Hematopoietic multipotent progenitor cell treated with erythropoietin and hydrocortisone succinate and interleukin-3 and kit ligand, for 4 days (in vitro differentiated cells): ENCODE measurements at regions not wholly inside any gene's neighbourhood (a gene's known extent, or its start where the extent isn't known, plus 50 kb on each side); places are given as distances from the start of the nearest gene placed in this dataset.
"Not testable (repeated sequence)": the region's sequence is repeated elsewhere in the genome, so short reads cannot be mapped to it uniquely, and the experiment has no call there.

Source experiments
- DNase-seq: peaks from one replicate; pipeline ENCODE4 v3.0.0-alpha.2; 2015

GRCh38 chr20:26373066-26373465 is 676.4 kb upstream of the ZNF337 start:
- not testable (repeated sequence) for DNase-seq

- no peak for DNase-seq
Observed at GRCh38 chr20:26354511-26354910, 657.9 kb upstream of the ZNF337 start.

- DNase-seq = no peak
Observed at GRCh38 chr20:26347396-26347795, 650.7 kb upstream of the ZNF337 start.

- not testable (repeated sequence) for DNase-seq
Observed at GRCh38 chr20:26340460-26341065, 643.9 kb upstream of the ZNF337 start.

- no peak for DNase-seq
Observed at GRCh38 chr20:26324177-26324576, 627.5 kb upstream of the ZNF337 start.

GRCh38 chr20:26315054-26315453 is 618.4 kb upstream of the ZNF337 start:
- DNase-seq = no peak

- DNase-seq = not testable (repeated sequence)
Observed at GRCh38 chr20:26309720-26310119, 613.1 kb upstream of the ZNF337 start.

- DNase-seq = no peak
Observed at GRCh38 chr20:26308961-26309360, 612.3 kb upstream of the ZNF337 start.

- no peak for DNase-seq
Observed at GRCh38 chr20:26295006-26295405, 598.4 kb upstream of the ZNF337 start.

- not testable (repeated sequence) for DNase-seq
Observed at GRCh38 chr20:26288379-26289061, 591.9 kb upstream of the ZNF337 start.

GRCh38 chr20:26279238-26279637 is 582.6 kb upstream of the ZNF337 start:
- no peak for DNase-seq

- no peak for DNase-seq
Observed at GRCh38 chr20:26277339-26277738, 580.7 kb upstream of the ZNF337 start.

GRCh38 chr20:26276554-26277210 is 580.0 kb upstream of the ZNF337 start:
- no peak for DNase-seq

GRCh38 chr20:26268762-26269161 is 572.1 kb upstream of the ZNF337 start:
- not testable (repeated sequence) for DNase-seq

- not testable (repeated sequence) for DNase-seq
Observed at GRCh38 chr20:26260925-26261324, 564.3 kb upstream of the ZNF337 start.

- DNase-seq = not testable (repeated sequence)
Observed at GRCh38 chr20:26252311-26252975, 555.8 kb upstream of the ZNF337 start.

- not testable (repeated sequence) for DNase-seq
Observed at GRCh38 chr20:26251376-26251775, 554.7 kb upstream of the ZNF337 start.

GRCh38 chr20:26250249-26251114 is 553.8 kb upstream of the ZNF337 start:
- not testable (repeated sequence) for DNase-seq

- no peak for DNase-seq
Observed at GRCh38 chr20:26243731-26244130, 547.1 kb upstream of the ZNF337 start.

- DNase-seq = not testable (repeated sequence)
Observed at GRCh38 chr20:26220609-26221008, 524.0 kb upstream of the ZNF337 start.

- DNase-seq = not testable (repeated sequence)
Observed at GRCh38 chr20:26219546-26219945, 522.9 kb upstream of the ZNF337 start.

GRCh38 chr20:26218301-26218700 is 521.6 kb upstream of the ZNF337 start:
- DNase-seq = no peak

- DNase-seq = no peak
Observed at GRCh38 chr20:26216025-26216424, 519.4 kb upstream of the ZNF337 start.
